ENCODE measurements at regions not wholly inside any gene's neighbourhood (a gene's known extent, or its start where the extent isn't known, plus 50 kb on each side); places are given as distances from the start of the nearest gene placed in this dataset.

- TF ChIP-seq ZBTB40 (IDR thresholded peaks at IDR 0.05) (no peak), ZBTB40 (CRISPR knock-in tag; IDR thresholded peaks at IDR 0.05) (no peak), SMC3 (IDR thresholded peaks at IDR 0.05; ENCODE audit: low read length) (no peak), UBTF (CRISPR knock-in tag; IDR thresholded peaks at IDR 0.05) (no peak), ZNF816 (CRISPR knock-in tag; IDR thresholded peaks at IDR 0.05; ENCODE audit: borderline replicate concordance) (no peak), TAF1 (CRISPR knock-in tag; IDR thresholded peaks at IDR 0.05) (no peak), ZBTB34 (CRISPR knock-in tag; IDR thresholded peaks at IDR 0.05) (no peak), MXD4 (CRISPR knock-in tag; IDR thresholded peaks at IDR 0.05) (no peak), ZNF44 (CRISPR knock-in tag; IDR thresholded peaks at IDR 0.05) (no peak), FOSL1 (CRISPR knock-in tag; IDR thresholded peaks at IDR 0.05; ENCODE audit: borderline replicate concordance) (no peak)
Observed at GRCh38 chr2:21288739-21289520, 165.2 kb downstream of the TDRD15 start.

Measured in HepG2 (cell line).